ENCODE measurements at regions not wholly inside any gene's neighbourhood (a gene's known extent, or its start where the extent isn't known, plus 50 kb on each side); places are given as distances from the start of the nearest gene placed in this dataset.

GRCh38 chr2:57881998-57882888 lies 164.4 kb upstream of the VRK2 start:
- H3K9me3 ChIP-seq: no peaks in the 10 kb centered on the region
- TF ChIP-seq CTCF (IDR thresholded peaks at IDR 0.05) (no peak), POLR2A (IDR thresholded peaks at IDR 0.05) (no peak), POLR2AphosphoS5 (IDR thresholded peaks at IDR 0.05) (no peak)
- WGBS: 65% methylated on average over 8 of the region's 8 CpGs
- DNase-seq (ENCODE audit: low spot score): no peak
- intact Hi-C loops (cut with DNase I): no loop called here
- no peak overlapping the region for H3K4me3 ChIP-seq
- no peaks in the 10 kb centered on the region for H3K4me1 ChIP-seq (replicated peaks)
- no peaks in the 10 kb centered on the region for H3K36me3 ChIP-seq
- no peak overlapping the region for H3K27ac ChIP-seq
- H3K27me3 ChIP-seq (replicated peaks; ENCODE audit: insufficient read depth): no peaks in the 10 kb centered on the region

GRCh38 chr2:57882895-57883515 lies 163.6 kb upstream of the VRK2 start:
- 58% methylated on average over 5 of the region's 5 CpGs for WGBS
- no peak for DNase-seq (ENCODE audit: low spot score)
- intact Hi-C loops (cut with DNase I): no loop called here
- no peak overlapping the region for H3K27ac ChIP-seq
- no peaks in the 10 kb centered on the region for H3K9me3 ChIP-seq
- no peaks in the 10 kb centered on the region for H3K36me3 ChIP-seq
- no peak overlapping the region for H3K4me3 ChIP-seq
- no peak for TF ChIP-seq CTCF (IDR thresholded peaks at IDR 0.05)
- TF ChIP-seq POLR2AphosphoS5 (IDR thresholded peaks at IDR 0.05): no peak
- no peak for TF ChIP-seq POLR2A (IDR thresholded peaks at IDR 0.05)
- no peaks in the 10 kb centered on the region for H3K27me3 ChIP-seq (replicated peaks; ENCODE audit: insufficient read depth)
- no peaks in the 10 kb centered on the region for H3K4me1 ChIP-seq (replicated peaks)

- TF ChIP-seq CTCF (IDR thresholded peaks at IDR 0.05) (no peak), POLR2AphosphoS5 (IDR thresholded peaks at IDR 0.05) (no peak)
- intact Hi-C loops (cut with DNase I): no loop called here
- Histone ChIP-seq H3K4me1 (replicated peaks) (no peaks in the 10 kb centered on the region), H3K27me3 (replicated peaks; ENCODE audit: insufficient read depth) (no peaks in the 10 kb centered on the region), H3K9me3 (no peaks in the 10 kb centered on the region), H3K27ac (no peak overlapping the region), H3K36me3 (no peaks in the 10 kb centered on the region), H3K4me3 (no peak overlapping the region)
- WGBS: 72% methylated on average over 1 of the region's 1 CpG
- DNase-seq (ENCODE audit: low spot score): no peak
These were observed 162.3 kb upstream of the VRK2 start for GRCh38 chr2:57884281-57884680.

- H3K4me1 ChIP-seq (replicated peaks): no peaks in the 10 kb centered on the region
- H3K27me3 ChIP-seq (replicated peaks; ENCODE audit: insufficient read depth): no peaks in the 10 kb centered on the region
- no peaks in the 10 kb centered on the region for H3K36me3 ChIP-seq
- H3K4me3 ChIP-seq: no peak overlapping the region
- TF ChIP-seq POLR2A (IDR thresholded peaks at IDR 0.05): no peak
- no peak for TF ChIP-seq CTCF (IDR thresholded peaks at IDR 0.05)
- TF ChIP-seq POLR2AphosphoS5 (IDR thresholded peaks at IDR 0.05): no peak
- no peak overlapping the region for H3K27ac ChIP-seq
- no peaks in the 10 kb centered on the region for H3K9me3 ChIP-seq
- intact Hi-C loops (cut with DNase I): no loop called here
- DNase-seq (ENCODE audit: low spot score): no peak
These were observed 160.9 kb upstream of the VRK2 start for GRCh38 chr2:57885742-57886141.
